ENCODE measurements at regions not wholly inside any gene's neighbourhood (a gene's known extent, or its start where the extent isn't known, plus 50 kb on each side); places are given as distances from the start of the nearest gene placed in this dataset.
"Not testable (repeated sequence)": the region's sequence is repeated elsewhere in the genome, so short reads cannot be mapped to it uniquely, and the experiment has no call there.

GRCh38 chr20:40634891-40635290 lies 54.1 kb downstream of the MAFB start:
- no peak for DNase-seq

GRCh38 chr20:40633123-40633850 lies 55.7 kb downstream of the MAFB start:
- DNase-seq = no peak

GRCh38 chr20:40632346-40632976 lies 56.6 kb downstream of the MAFB start:
- DNase-seq = no peak

- DNase-seq = no peak
Observed at GRCh38 chr20:40631119-40631631, 57.9 kb downstream of the MAFB start.

- no peak for DNase-seq
Observed at GRCh38 chr20:40630713-40631112, 58.3 kb downstream of the MAFB start.

GRCh38 chr20:40630099-40630498 lies 58.9 kb downstream of the MAFB start:
- no peak for DNase-seq

GRCh38 chr20:40628877-40629276 lies 60.2 kb downstream of the MAFB start:
- no peak for DNase-seq

GRCh38 chr20:40619053-40619452 lies 70.0 kb downstream of the MAFB start:
- DNase-seq = not testable (repeated sequence)

- DNase-seq = no peak
Observed at GRCh38 chr20:40617594-40617993, 71.4 kb downstream of the MAFB start.

- no peak for DNase-seq
Observed at GRCh38 chr20:40612837-40613236, 76.2 kb downstream of the MAFB start.

GRCh38 chr20:40612247-40612646 lies 76.8 kb downstream of the MAFB start:
- DNase-seq = no peak

- no peak for DNase-seq
Observed at GRCh38 chr20:40610730-40611129, 78.3 kb downstream of the MAFB start.

GRCh38 chr20:40607927-40608326 lies 81.1 kb downstream of the MAFB start:
- no peak for DNase-seq

- no peak for DNase-seq
Observed at GRCh38 chr20:40606660-40607059, 82.4 kb downstream of the MAFB start.

GRCh38 chr20:40606237-40606636 lies 82.8 kb downstream of the MAFB start:
- no peak for DNase-seq

GRCh38 chr20:40604416-40604815 lies 84.6 kb downstream of the MAFB start:
- no peak for DNase-seq

GRCh38 chr20:40603057-40603651 lies 85.9 kb downstream of the MAFB start:
- no peak for DNase-seq

GRCh38 chr20:40602381-40602780 lies 86.7 kb downstream of the MAFB start:
- DNase-seq = no peak

GRCh38 chr20:40600441-40601219 lies 88.4 kb downstream of the MAFB start:
- DNase-seq = no peak

GRCh38 chr20:40599987-40600386 lies 89.0 kb downstream of the MAFB start:
- no peak for DNase-seq

GRCh38 chr20:40592941-40593340 lies 96.1 kb downstream of the MAFB start:
- DNase-seq = no peak

GRCh38 chr20:40591536-40591935 lies 97.5 kb downstream of the MAFB start:
- DNase-seq = no peak

- DNase-seq = no peak
Observed at GRCh38 chr20:40591119-40591518, 97.9 kb downstream of the MAFB start.
